Inferior parietal cortex (tissue), 1 donor: ENCODE measurements at regions not wholly inside any gene's neighbourhood (a gene's known extent, or its start where the extent isn't known, plus 50 kb on each side); places are given as distances from the start of the nearest gene placed in this dataset.

Source experiments
- DNase-seq: peaks from one replicate; pipeline ENCODE4 v3.0.0-alpha.2; 2016; ENCODE audit errors: extremely low spot score

GRCh38 chr14:27372771-27373170 lies 774.9 kb upstream of the NOVA1 start:
- no peak for DNase-seq

GRCh38 chr14:27384124-27384523 lies 786.3 kb upstream of the NOVA1 start:
- no peak for DNase-seq

GRCh38 chr14:27386391-27386790 lies 788.6 kb upstream of the NOVA1 start:
- DNase-seq: no peak

- DNase-seq: no peak
These were observed 789.6 kb upstream of the NOVA1 start for GRCh38 chr14:27387463-27387862.

GRCh38 chr14:27389402-27389801 lies 791.6 kb upstream of the NOVA1 start:
- no peak for DNase-seq

GRCh38 chr14:27390155-27390554 lies 792.3 kb upstream of the NOVA1 start:
- DNase-seq: no peak

GRCh38 chr14:27391331-27391730 lies 793.5 kb upstream of the NOVA1 start:
- DNase-seq: no peak

GRCh38 chr14:27392153-27392552 lies 794.3 kb upstream of the NOVA1 start:
- DNase-seq: no peak

GRCh38 chr14:27409944-27410343 lies 812.1 kb upstream of the NOVA1 start:
- DNase-seq: no peak

GRCh38 chr14:27410981-27411380 lies 813.1 kb upstream of the NOVA1 start:
- DNase-seq: no peak

GRCh38 chr14:27427796-27428195 lies 830.0 kb upstream of the NOVA1 start:
- no peak for DNase-seq

GRCh38 chr14:27435923-27436670 lies 838.3 kb upstream of the NOVA1 start:
- DNase-seq: no peak

GRCh38 chr14:27484633-27485032 lies 886.8 kb upstream of the NOVA1 start:
- DNase-seq: no peak

- no peak for DNase-seq
These were observed 887.4 kb upstream of the NOVA1 start for GRCh38 chr14:27485193-27485592.

GRCh38 chr14:27506272-27506671 lies 908.4 kb upstream of the NOVA1 start:
- DNase-seq: no peak

- DNase-seq: peak; percentile 11
These were observed 930.5 kb upstream of the NOVA1 start for GRCh38 chr14:27528328-27528727.

- no peak for DNase-seq
These were observed 938.9 kb upstream of the NOVA1 start for GRCh38 chr14:27536748-27537147.

GRCh38 chr14:27546111-27546510 lies 948.3 kb upstream of the NOVA1 start:
- DNase-seq: no peak

GRCh38 chr14:27553790-27554189 lies 956.0 kb upstream of the NOVA1 start:
- peak; percentile 41 for DNase-seq

GRCh38 chr14:27557445-27557844 lies 959.6 kb upstream of the NOVA1 start:
- DNase-seq: no peak

- DNase-seq: no peak
These were observed 962.0 kb upstream of the NOVA1 start for GRCh38 chr14:27559848-27560247.

GRCh38 chr14:27566843-27567382 lies 969.1 kb upstream of the NOVA1 start:
- DNase-seq: no peak

GRCh38 chr14:27573018-27573417 lies 975.2 kb upstream of the NOVA1 start:
- no peak for DNase-seq

GRCh38 chr14:27587103-27587502 lies 989.3 kb upstream of the NOVA1 start:
- DNase-seq: no peak
